Karpas-422 (cell line): ENCODE measurements at regions not wholly inside any gene's neighbourhood (a gene's known extent, or its start where the extent isn't known, plus 50 kb on each side); places are given as distances from the start of the nearest gene placed in this dataset.

ENCODE experiments used
- DNase-seq: peaks from one replicate; pipeline ENCODE4 v3.0.0-alpha.2; 2015
- H2AFZ ChIP-seq: fragments of 200-600 bp; sonication (generic); 2 replicates; pipeline ENCODE4 v1.6.1; 2014; ENCODE audit warnings: antibody characterized with exemption, low read length, mixed read lengths
- H3K27ac ChIP-seq: fragments of 200-600 bp; sonication (generic); 2 replicates; pipeline ENCODE4 v1.5.1; 2014; ENCODE audit warnings: mild to moderate bottlenecking, low read length, moderate library complexity
- H3K27me3 ChIP-seq: fragments of 200-600 bp; sonication (generic); 2 replicates; pipeline ENCODE4 v1.6.1; 2014; ENCODE audit warnings: low read length, mixed read lengths
- H3K36me3 ChIP-seq: fragments of 200-600 bp; sonication (generic); 2 replicates; pipeline ENCODE4 v1.6.1; 2014; ENCODE audit warnings: low read length, mixed read lengths; ENCODE audit not compliant: insufficient read depth
- H3K4me1 ChIP-seq: fragments of 200-600 bp; sonication (generic); 2 replicates; pipeline ENCODE4 v1.6.1; 2014; ENCODE audit warnings: mild to moderate bottlenecking, low read length, mixed read lengths
- H3K4me2 ChIP-seq: fragments of 200-600 bp; sonication (generic); 2 replicates; pipeline ENCODE4 v1.6.1; 2014; ENCODE audit warnings: low read length, low read depth, mild to moderate bottlenecking; ENCODE audit not compliant: poor library complexity, severe bottlenecking
- H3K4me3 ChIP-seq: fragments of 200-600 bp; sonication (generic); 2 replicates; pipeline ENCODE4 v1.5.1; 2014; ENCODE audit warnings: mild to moderate bottlenecking, antibody characterized with exemption, low read length, mixed read lengths
- H3K79me2 ChIP-seq: fragments of 200-600 bp; sonication (generic); 2 replicates; pipeline ENCODE4 v1.6.1; 2014; ENCODE audit warnings: mild to moderate bottlenecking, low read length, mixed read lengths
- H3K9ac ChIP-seq: fragments of 200-600 bp; sonication (generic); 2 replicates; pipeline ENCODE4 v1.6.0; 2014; ENCODE audit warnings: low read length
- H3K9me2 ChIP-seq: fragments of 200-600 bp; sonication (generic), shearing (Covaris generic); replicated peaks from 2 replicates; pipeline ENCODE4 v1.6.0; 2014; ENCODE audit warnings: mild to moderate bottlenecking, low read length, moderate library complexity; ENCODE audit not compliant: insufficient read depth
- H3K9me3 ChIP-seq: fragments of 300-700, 200-600 bp; sonication (generic); 2 replicates; pipeline ENCODE4 v1.6.1; 2014; ENCODE audit warnings: low read length, mixed read lengths
- H4K20me1 ChIP-seq: fragments of 200-600 bp; sonication (generic); 2 replicates; pipeline ENCODE4 v1.6.1; 2014; ENCODE audit warnings: mild to moderate bottlenecking, antibody characterized with exemption, low read length, low read depth; ENCODE audit not compliant: insufficient read depth

DNA sequence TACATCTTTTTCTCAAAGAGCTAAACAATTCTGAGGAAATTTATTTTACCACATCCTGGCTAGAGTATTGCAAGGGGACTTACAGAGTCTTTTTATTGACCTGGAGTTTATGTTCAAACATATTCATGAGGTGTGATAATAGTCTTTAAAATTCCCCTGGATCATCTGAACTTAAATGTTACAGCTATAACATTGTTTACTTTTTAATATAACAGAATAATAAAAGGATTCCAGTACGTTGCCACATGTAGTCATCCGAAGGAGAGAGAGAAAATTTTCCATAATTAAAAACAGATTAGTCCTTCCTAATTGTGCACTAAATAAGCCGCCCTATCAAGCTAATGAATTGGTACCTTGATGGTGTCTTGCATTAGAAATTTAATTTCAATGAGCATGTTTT lies 765.4 kb upstream of the MAP3K7 start:
- Histone ChIP-seq H3K4me3 (no peak overlapping the region), H3K9me2 (no peaks in the 10 kb centered on the region), H3K79me2 (no peaks in the 10 kb centered on the region), H3K27ac (no peak overlapping the region), H3K9ac (no peak overlapping the region), H2AFZ (no peak overlapping the region), H3K4me2 (no peak overlapping the region), H3K27me3 (no peaks in the 10 kb centered on the region), H3K36me3 (no peaks in the 10 kb centered on the region), H4K20me1 (no peaks in the 10 kb centered on the region), H3K4me1 (no peaks in the 10 kb centered on the region), H3K9me3 (no peaks in the 10 kb centered on the region)
- no peak for DNase-seq

DNA sequence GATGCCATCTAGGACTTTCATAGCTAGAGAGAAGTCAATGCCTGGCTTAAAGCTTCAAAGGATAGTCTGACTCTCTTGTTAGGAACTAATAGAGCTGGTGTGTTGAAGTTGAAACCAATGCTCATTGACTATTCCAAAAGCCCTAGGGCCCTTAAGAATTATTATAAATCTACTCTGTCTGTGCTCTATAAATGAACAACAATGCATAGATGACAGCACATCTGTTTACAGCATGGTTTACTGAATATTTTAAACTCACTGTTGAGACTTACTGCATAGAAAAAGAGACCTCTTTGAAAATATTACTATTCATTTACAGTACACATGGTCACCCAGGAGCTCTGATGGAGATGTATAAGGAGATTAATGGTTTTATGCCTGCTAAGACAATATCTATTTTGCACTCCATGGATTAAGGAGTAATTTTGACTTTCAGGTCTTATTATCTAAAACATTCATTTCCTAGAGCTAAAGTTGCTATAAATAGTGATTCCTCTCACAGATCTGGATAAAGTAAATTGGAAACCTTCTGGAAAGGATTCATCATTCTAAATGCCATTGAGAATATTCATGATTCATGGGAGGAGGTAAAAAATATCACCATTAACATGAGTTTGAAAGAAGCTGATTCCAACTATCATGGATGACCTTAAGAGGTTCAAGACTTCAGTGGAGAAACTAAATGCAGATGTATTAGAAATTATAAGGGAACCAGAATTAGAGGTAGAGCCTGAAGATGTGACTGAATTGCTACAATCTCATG lies 763.5 kb upstream of the MAP3K7 start:
- no peak overlapping the region for H3K4me3 ChIP-seq
- H3K4me1 ChIP-seq: no peaks in the 10 kb centered on the region
- H4K20me1 ChIP-seq: no peaks in the 10 kb centered on the region
- no peak overlapping the region for H3K4me2 ChIP-seq
- H3K9me3 ChIP-seq: no peaks in the 10 kb centered on the region
- H3K27me3 ChIP-seq: no peaks in the 10 kb centered on the region
- no peaks in the 10 kb centered on the region for H3K9me2 ChIP-seq
- DNase-seq: no peak
- no peak overlapping the region for H2AFZ ChIP-seq
- no peaks in the 10 kb centered on the region for H3K36me3 ChIP-seq
- H3K9ac ChIP-seq: no peak overlapping the region
- no peak overlapping the region for H3K27ac ChIP-seq
- no peaks in the 10 kb centered on the region for H3K79me2 ChIP-seq

- no peak overlapping the region for H3K4me2 ChIP-seq
- no peak overlapping the region for H3K4me3 ChIP-seq
- H3K4me1 ChIP-seq: no peaks in the 10 kb centered on the region
- no peaks in the 10 kb centered on the region for H4K20me1 ChIP-seq
- H3K79me2 ChIP-seq: no peaks in the 10 kb centered on the region
- H3K36me3 ChIP-seq: no peaks in the 10 kb centered on the region
- H3K9me2 ChIP-seq: no peaks in the 10 kb centered on the region
- no peak overlapping the region for H3K9ac ChIP-seq
- no peak for DNase-seq
- no peak overlapping the region for H3K27ac ChIP-seq
- no peaks in the 10 kb centered on the region for H3K27me3 ChIP-seq
- no peaks in the 10 kb centered on the region for H3K9me3 ChIP-seq
- H2AFZ ChIP-seq: no peak overlapping the region
Measured at GRCh38 chr6:91341473-91341872, 754.6 kb upstream of the MAP3K7 start.

DNA sequence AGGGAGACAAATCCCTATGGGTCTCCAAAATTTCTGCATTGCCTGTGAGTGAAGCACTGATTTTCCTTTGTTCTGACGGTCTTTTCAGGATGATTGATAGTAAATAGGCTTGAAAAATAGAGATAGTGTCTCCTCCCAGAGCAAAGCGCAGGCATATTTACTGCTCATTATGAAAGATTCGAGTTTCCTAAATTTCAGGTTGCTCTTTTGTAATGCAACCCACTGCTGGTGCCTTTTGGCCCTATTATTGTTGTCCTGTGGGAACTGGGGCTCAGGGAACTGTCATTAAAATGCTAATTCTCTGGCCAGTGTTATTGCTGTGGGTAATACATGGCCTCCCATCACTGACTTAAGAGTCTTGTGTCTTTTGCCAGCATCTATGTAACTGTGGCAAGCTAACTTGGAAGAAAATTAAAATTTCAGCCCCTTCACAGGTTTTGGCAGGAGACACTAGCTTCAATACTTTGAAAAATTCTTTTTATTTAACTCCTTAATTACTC lies 754.1 kb upstream of the MAP3K7 start:
- H3K9me3 ChIP-seq: no peaks in the 10 kb centered on the region
- no peak overlapping the region for H3K4me3 ChIP-seq
- H3K9me2 ChIP-seq: no peaks in the 10 kb centered on the region
- no peaks in the 10 kb centered on the region for H3K79me2 ChIP-seq
- no peak overlapping the region for H3K27ac ChIP-seq
- no peaks in the 10 kb centered on the region for H3K36me3 ChIP-seq
- no peak overlapping the region for H2AFZ ChIP-seq
- H4K20me1 ChIP-seq: no peaks in the 10 kb centered on the region
- DNase-seq: no peak
- no peaks in the 10 kb centered on the region for H3K27me3 ChIP-seq
- no peak overlapping the region for H3K4me2 ChIP-seq
- H3K9ac ChIP-seq: no peak overlapping the region
- H3K4me1 ChIP-seq: no peaks in the 10 kb centered on the region

- H3K27ac ChIP-seq: no peak overlapping the region
- DNase-seq: no peak
Measured at GRCh38 chr6:91337967-91338366, 751.1 kb upstream of the MAP3K7 start.

GRCh38 chr6:91330896-91331295 lies 744.0 kb upstream of the MAP3K7 start:
- Histone ChIP-seq H4K20me1 (no peaks in the 10 kb centered on the region), H3K9me2 (no peaks in the 10 kb centered on the region), H3K9ac (no peak overlapping the region), H3K9me3 (no peaks in the 10 kb centered on the region), H3K27me3 (no peaks in the 10 kb centered on the region), H2AFZ (no peak overlapping the region), H3K4me3 (no peak overlapping the region), H3K4me2 (no peak overlapping the region), H3K79me2 (no peaks in the 10 kb centered on the region), H3K27ac (no peak overlapping the region), H3K36me3 (no peaks in the 10 kb centered on the region), H3K4me1 (no peaks in the 10 kb centered on the region)
- DNase-seq: no peak

More at GRCh38 chr6:91337967-91338366, 751.1 kb upstream of the MAP3K7 start:
- no peak overlapping the region for H3K4me3 ChIP-seq
- H3K27me3 ChIP-seq: no peaks in the 10 kb centered on the region
- H4K20me1 ChIP-seq: no peaks in the 10 kb centered on the region
- H2AFZ ChIP-seq: no peak overlapping the region
- H3K9ac ChIP-seq: no peak overlapping the region
- no peaks in the 10 kb centered on the region for H3K36me3 ChIP-seq
- H3K4me1 ChIP-seq: no peaks in the 10 kb centered on the region
- no peaks in the 10 kb centered on the region for H3K9me3 ChIP-seq
- H3K9me2 ChIP-seq: no peaks in the 10 kb centered on the region
- no peaks in the 10 kb centered on the region for H3K79me2 ChIP-seq
- H3K4me2 ChIP-seq: no peak overlapping the region

DNA sequence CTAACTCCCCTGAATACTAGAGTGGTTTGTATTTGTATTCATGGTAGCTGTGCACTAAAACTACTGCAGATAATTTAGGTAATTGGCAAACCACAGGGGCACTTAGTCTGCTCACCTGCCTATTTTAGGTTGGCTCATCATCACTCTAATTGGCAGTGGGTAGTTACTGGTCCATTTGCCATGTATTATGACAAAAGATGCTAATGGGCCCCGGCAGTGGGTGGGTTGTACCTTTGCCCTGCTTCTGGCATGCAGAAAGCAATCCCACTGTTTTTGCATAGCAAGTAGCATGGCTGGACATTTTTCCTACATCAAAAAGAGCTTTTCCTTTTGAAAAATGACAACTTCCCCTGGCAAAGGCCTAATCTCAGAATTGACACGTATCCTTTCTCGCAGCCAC lies 741.4 kb upstream of the MAP3K7 start:
- no peak overlapping the region for H3K4me3 ChIP-seq
- H3K27ac ChIP-seq: no peak overlapping the region
- H3K9ac ChIP-seq: no peak overlapping the region
- H3K79me2 ChIP-seq: no peaks in the 10 kb centered on the region
- no peaks in the 10 kb centered on the region for H3K27me3 ChIP-seq
- no peak for DNase-seq
- no peaks in the 10 kb centered on the region for H3K9me2 ChIP-seq
- H2AFZ ChIP-seq: no peak overlapping the region
- no peak overlapping the region for H3K4me2 ChIP-seq
- H3K4me1 ChIP-seq: no peaks in the 10 kb centered on the region
- H3K36me3 ChIP-seq: no peaks in the 10 kb centered on the region
- no peaks in the 10 kb centered on the region for H4K20me1 ChIP-seq
- H3K9me3 ChIP-seq: no peaks in the 10 kb centered on the region

DNA sequence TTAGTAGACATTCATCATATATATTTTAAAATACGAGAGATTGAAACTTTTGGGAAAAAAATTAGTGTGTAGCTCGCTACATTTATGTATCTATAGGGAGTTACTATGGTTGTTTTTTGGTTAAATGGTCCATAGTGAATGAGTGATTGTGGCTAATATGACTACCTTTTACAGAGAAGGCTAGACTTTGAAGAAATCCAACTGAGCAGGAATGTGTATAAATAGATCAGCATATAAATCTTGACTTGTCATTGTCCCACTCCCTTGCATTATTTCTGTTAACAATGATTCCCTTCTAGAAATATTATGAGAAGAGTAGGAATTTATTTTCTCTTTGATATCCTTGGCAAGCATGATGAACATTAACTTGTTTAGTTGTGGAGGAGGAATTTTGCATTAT lies 737.8 kb upstream of the MAP3K7 start:
- Histone ChIP-seq H3K27ac (no peak overlapping the region), H3K79me2 (no peaks in the 10 kb centered on the region), H3K9me2 (no peaks in the 10 kb centered on the region), H4K20me1 (no peaks in the 10 kb centered on the region), H2AFZ (no peak overlapping the region), H3K36me3 (no peaks in the 10 kb centered on the region), H3K27me3 (no peaks in the 10 kb centered on the region), H3K4me2 (no peak overlapping the region), H3K9me3 (no peaks in the 10 kb centered on the region), H3K4me1 (no peaks in the 10 kb centered on the region), H3K4me3 (no peak overlapping the region), H3K9ac (no peak overlapping the region)
- no peak for DNase-seq
